ENCODE measurements at regions not wholly inside any gene's neighbourhood (a gene's known extent, or its start where the extent isn't known, plus 50 kb on each side); places are given as distances from the start of the nearest gene placed in this dataset.

- no peak for TF ChIP-seq RAD21 (IDR thresholded peaks at IDR 0.05 in 1 of 2, conservative IDR thresholded peaks at IDR 0.05 in 1 of 2; ENCODE audit: low read depth in 2 of 2, low read length in 2 of 2)
- no peak for TF ChIP-seq SP4 (IDR thresholded peaks at IDR 0.05; ENCODE audit: low read length)
- no peak for TF ChIP-seq KDM4A (IDR thresholded peaks at IDR 0.05; ENCODE audit: low read depth, low read length, severe bottlenecking)
- no peak for TF ChIP-seq POLR2AphosphoS5 (IDR thresholded peaks at IDR 0.05; ENCODE audit: low read depth, low read length)
- TF ChIP-seq BRCA1 (IDR thresholded peaks at IDR 0.05; ENCODE audit: low read depth, low read length) = no peak
These were observed 257.4 kb upstream of the TRPC7 start (continued) for GRCh38 chr5:136622747-136623146.

Measured in H1 (cell line).